ENCODE measurements at regions not wholly inside any gene's neighbourhood (a gene's known extent, or its start where the extent isn't known, plus 50 kb on each side); places are given as distances from the start of the nearest gene placed in this dataset.

DNA sequence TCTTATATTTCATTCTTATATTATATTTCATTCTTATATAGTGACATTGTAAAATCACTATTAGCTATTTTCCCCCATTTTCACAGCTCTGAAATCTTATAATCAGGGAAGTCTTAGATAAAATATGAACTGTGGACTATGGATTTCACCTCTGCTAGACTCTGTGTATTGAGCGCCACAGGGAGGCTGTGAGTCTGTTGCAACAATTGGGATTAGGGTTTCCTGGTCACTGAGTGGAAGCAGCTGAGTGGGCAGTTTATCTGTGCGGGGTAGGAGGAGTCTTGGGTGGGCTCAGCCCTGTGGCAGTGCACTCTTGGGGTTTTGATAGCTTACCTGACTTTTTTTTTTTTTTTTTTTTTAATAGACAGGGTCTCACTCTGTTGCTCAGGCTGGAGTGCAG, 249.5 kb downstream of the PTTG2 start:
- TF ChIP-seq CTCF (IDR thresholded peaks at IDR 0.05): no peak
- TF ChIP-seq POLR2A (IDR thresholded peaks at IDR 0.05): no peak

Measured in Peyer's patch (tissue), 4 donors.